ENCODE measurements at regions not wholly inside any gene's neighbourhood (a gene's known extent, or its start where the extent isn't known, plus 50 kb on each side); places are given as distances from the start of the nearest gene placed in this dataset.

DNA sequence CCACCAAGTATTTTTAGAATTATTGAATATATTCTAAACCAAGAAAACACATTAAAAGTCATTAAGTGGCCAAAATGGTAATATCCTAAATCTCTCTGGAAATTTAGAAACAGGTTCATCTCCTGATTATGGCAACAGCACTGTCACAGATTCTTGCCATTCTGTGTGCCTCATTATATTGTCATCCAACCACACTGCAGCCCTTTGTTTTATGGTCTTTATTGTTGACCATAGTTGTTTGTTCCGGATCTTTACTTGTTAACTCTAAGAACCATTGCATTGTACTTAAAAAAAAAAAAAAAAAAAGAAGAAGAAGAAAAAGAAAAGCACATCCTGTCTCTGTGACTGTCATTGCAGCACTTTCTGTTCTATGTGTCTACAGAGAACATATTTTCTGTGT lies 822.1 kb upstream of the ADGRL3 start:
- TF ChIP-seq, protein P1, sequence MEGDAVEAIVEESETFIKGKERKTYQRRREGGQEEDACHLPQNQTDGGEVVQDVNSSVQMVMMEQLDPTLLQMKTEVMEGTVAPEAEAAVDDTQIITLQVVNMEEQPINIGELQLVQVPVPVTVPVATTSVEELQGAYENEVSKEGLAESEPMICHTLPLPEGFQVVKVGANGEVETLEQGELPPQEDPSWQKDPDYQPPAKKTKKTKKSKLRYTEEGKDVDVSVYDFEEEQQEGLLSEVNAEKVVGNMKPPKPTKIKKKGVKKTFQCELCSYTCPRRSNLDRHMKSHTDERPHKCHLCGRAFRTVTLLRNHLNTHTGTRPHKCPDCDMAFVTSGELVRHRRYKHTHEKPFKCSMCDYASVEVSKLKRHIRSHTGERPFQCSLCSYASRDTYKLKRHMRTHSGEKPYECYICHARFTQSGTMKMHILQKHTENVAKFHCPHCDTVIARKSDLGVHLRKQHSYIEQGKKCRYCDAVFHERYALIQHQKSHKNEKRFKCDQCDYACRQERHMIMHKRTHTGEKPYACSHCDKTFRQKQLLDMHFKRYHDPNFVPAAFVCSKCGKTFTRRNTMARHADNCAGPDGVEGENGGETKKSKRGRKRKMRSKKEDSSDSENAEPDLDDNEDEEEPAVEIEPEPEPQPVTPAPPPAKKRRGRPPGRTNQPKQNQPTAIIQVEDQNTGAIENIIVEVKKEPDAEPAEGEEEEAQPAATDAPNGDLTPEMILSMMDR (IDR thresholded peaks at IDR 0.05): no peak
- no peak for TF ChIP-seq POLR2A (IDR thresholded peaks at IDR 0.05)

Data from lower leg skin (tissue), 3 donors.